Colonic mucosa (tissue), 4 donors: ENCODE measurements at regions not wholly inside any gene's neighbourhood (a gene's known extent, or its start where the extent isn't known, plus 50 kb on each side); places are given as distances from the start of the nearest gene placed in this dataset.

ENCODE experiments used
- DNase-seq: peaks from one replicate; pipeline ENCODE4 v3.0.0-alpha.2; 2020
- H3K27ac ChIP-seq: fragments of 200-600 bp; one replicate; pipeline ENCODE4 v1.8.0; 2021
- H3K27me3 ChIP-seq: fragments of 200-600 bp; one replicate; pipeline ENCODE4 v1.8.0; 2021
- H3K36me3 ChIP-seq: fragments of 200-600 bp; one replicate; pipeline ENCODE4 v1.8.0; 2021
- H3K4me1 ChIP-seq: fragments of 200-600 bp; one replicate; pipeline ENCODE4 v1.8.0; 2021; ENCODE audit warnings: mild to moderate bottlenecking
- H3K4me3 ChIP-seq: fragments of 200-600 bp; one replicate; pipeline ENCODE4 v1.8.0; 2021
- H3K9ac ChIP-seq, 2 donors: one replicate each; pipeline ENCODE4 v1.7.0; 2013; ENCODE audit warnings: control low read depth in 2 of 2, low read depth in 2 of 2, low read length in 2 of 2
- H3K9me3 ChIP-seq: fragments of 200-600 bp; one replicate; pipeline ENCODE4 v1.8.0; 2021
- intact Hi-C: fragments of 100-400 bp; cut with DNase I; formaldehyde crosslinking; loops from one replicate; pipeline ENCODE4 v1.14.1; 2022
- TF ChIP-seq, protein P1 (sequence below): fragments of 200-600 bp; IDR thresholded peaks from one replicate; pipeline ENCODE4 v1.8.0; 2022; ENCODE audit warnings: antibody characterized with exemption, mild to moderate bottlenecking
- donor health status: healthy.
- donor health status: DM: no; HTN: no; CAD: no.
- donor health status: DM: no; HTN: no; CAD: no.

DNA sequence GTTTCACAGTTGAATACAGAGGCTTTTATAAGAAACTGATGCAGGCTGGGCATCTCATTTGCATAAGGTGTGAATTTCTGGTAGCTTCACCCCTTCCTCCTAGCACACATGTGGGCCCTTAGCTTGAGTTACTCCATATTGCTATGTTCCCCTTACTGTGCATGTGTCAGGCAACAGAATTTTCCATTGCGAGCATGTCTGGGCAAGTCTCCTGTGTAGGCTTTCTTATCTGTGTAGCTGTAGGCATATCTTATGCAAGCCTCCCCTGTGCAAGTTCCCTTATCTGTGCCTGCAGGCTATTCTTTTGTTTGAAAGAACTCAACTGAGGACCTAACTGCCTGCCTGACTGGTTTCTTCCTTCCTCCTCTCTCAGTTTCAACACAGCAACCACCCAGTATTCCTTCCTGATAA lies 597.4 kb upstream of the CDH5 start:
- intact Hi-C loops: no loop called here
- Histone ChIP-seq H3K36me3 (no peaks in the 10 kb centered on the region), H3K4me1 (no peaks in the 10 kb centered on the region), H3K27me3 (no peaks in the 10 kb centered on the region), H3K9me3 (no peaks in the 10 kb centered on the region), H3K4me3 (no peak overlapping the region), H3K27ac (no peak overlapping the region), H3K9ac (no peak overlapping the region)
- TF ChIP-seq, protein P1, sequence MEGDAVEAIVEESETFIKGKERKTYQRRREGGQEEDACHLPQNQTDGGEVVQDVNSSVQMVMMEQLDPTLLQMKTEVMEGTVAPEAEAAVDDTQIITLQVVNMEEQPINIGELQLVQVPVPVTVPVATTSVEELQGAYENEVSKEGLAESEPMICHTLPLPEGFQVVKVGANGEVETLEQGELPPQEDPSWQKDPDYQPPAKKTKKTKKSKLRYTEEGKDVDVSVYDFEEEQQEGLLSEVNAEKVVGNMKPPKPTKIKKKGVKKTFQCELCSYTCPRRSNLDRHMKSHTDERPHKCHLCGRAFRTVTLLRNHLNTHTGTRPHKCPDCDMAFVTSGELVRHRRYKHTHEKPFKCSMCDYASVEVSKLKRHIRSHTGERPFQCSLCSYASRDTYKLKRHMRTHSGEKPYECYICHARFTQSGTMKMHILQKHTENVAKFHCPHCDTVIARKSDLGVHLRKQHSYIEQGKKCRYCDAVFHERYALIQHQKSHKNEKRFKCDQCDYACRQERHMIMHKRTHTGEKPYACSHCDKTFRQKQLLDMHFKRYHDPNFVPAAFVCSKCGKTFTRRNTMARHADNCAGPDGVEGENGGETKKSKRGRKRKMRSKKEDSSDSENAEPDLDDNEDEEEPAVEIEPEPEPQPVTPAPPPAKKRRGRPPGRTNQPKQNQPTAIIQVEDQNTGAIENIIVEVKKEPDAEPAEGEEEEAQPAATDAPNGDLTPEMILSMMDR: no peak
- no peak for DNase-seq

DNA sequence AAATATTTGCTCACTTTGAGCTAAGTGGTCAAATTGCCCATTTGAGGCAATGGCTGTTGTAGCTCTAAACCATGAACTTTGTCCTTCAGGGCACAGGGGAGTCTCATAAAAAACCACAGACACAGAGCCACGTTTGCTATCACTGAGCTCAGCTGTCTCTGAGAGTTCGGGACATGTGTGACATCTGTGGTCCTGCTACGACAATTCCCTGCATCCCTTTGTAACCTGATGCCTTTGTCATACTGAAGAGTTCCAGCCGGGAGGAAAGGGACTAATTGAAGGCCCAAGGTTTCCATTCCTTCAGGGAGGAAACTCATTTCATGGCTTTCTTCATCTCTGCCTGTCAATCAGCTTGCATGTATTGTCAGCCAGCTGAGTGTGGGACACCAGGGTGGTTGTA lies 599.4 kb upstream of the CDH5 start:
- intact Hi-C loops: no loop called here
- no peaks in the 10 kb centered on the region for H3K27me3 ChIP-seq
- no peaks in the 10 kb centered on the region for H3K9me3 ChIP-seq
- no peak overlapping the region for H3K27ac ChIP-seq
- no peak for DNase-seq
- no peak overlapping the region for H3K4me3 ChIP-seq
- H3K36me3 ChIP-seq: no peaks in the 10 kb centered on the region
- TF ChIP-seq, protein P1: no peak
- H3K4me1 ChIP-seq: no peaks in the 10 kb centered on the region
- no peak overlapping the region for H3K9ac ChIP-seq

DNA sequence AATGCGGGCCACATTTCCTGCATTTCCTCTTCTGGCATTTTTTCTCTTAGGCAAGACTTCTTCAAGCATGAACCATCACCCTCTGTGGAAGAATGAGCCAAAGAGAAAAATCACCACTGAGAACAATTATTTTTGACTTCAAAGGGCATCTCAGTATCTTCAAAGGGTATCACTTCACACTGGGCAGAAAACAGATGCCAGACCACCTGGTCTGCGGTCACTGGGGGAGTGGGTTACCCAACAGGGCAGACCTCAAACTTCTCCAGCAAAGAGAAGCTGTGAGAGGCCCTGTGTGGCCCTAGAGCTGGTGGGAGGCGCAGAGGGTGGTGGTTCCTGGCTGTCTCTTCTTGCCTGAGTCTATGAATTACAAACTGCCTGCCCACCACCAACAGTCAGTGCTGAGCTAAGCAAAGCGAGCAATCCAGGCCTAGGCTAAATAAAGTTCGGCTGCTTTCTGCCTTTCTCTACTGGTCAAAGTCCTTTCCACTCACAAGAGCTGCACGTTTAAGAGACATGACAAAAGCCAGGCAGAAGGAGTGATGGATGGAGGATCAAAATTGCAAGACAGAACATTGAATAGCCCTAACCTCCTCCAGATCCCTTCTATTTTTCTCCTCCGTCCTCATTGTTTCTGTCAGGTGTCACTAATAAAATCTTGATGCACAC lies 602.7 kb upstream of the CDH5 start:
- H3K27me3 ChIP-seq: no peaks in the 10 kb centered on the region
- no peak for DNase-seq
- intact Hi-C loops: no loop called here

DNA sequence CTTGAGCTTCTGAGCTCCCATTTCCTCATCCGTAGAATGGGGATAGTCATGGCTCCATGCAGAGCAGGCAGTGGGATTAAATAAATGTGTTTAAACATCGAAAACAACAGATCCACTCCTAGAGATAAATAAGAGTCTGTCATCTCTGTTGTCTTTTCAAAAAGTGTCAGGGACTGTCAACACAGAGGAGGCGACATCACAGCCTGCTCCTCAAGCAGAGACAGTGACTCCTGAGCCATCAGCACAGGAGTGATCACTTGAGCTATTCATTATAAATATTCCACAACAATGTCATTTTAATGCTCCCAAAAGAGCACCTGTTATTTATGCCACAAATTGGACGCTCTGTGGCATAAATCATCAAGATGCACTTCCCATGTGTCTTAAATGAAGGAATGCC lies 605.6 kb upstream of the CDH5 start:
- Histone ChIP-seq H3K9ac (no peak overlapping the region), H3K4me3 (no peak overlapping the region), H3K27ac (no peak overlapping the region), H3K27me3 (no peaks in the 10 kb centered on the region), H3K9me3 (no peaks in the 10 kb centered on the region), H3K36me3 (no peaks in the 10 kb centered on the region), H3K4me1 (no peaks in the 10 kb centered on the region)
- TF ChIP-seq, protein P1: no peak
- no peak for DNase-seq
- intact Hi-C loops: no loop called here

More for the DNA sequence above, 602.7 kb upstream of the CDH5 start:
- Histone ChIP-seq H3K9ac (no peak overlapping the region), H3K9me3 (no peaks in the 10 kb centered on the region), H3K4me1 (no peaks in the 10 kb centered on the region), H3K27ac (no peak overlapping the region), H3K36me3 (no peaks in the 10 kb centered on the region), H3K4me3 (no peak overlapping the region)
- TF ChIP-seq, protein P1: no peak

DNA sequence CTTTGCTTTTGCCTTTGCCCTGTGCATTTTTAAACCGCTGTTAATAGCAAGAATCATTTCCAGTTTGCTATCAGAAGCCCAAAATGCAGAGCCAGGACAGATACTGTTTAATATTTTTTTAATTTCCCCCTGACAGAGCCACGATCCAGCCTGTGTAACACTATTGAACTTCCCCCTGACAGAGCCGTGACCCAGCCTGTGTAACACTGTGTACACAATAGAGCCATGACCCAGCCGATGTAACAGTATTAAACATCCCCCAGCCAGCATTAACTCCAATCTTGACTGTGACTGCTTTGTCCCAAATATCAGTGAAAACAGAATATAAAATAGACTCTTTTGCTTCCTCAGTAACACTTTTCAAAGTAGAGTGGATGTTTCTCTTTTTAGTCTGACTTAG lies 607.9 kb upstream of the CDH5 start:
- H3K36me3 ChIP-seq: no peaks in the 10 kb centered on the region
- intact Hi-C loops: no loop called here
- no peak for DNase-seq
- H3K9ac ChIP-seq: no peak overlapping the region
- H3K27ac ChIP-seq: no peak overlapping the region
- TF ChIP-seq, protein P1: no peak
- no peaks in the 10 kb centered on the region for H3K4me1 ChIP-seq
- H3K27me3 ChIP-seq: no peaks in the 10 kb centered on the region
- H3K4me3 ChIP-seq: no peak overlapping the region
- H3K9me3 ChIP-seq: no peaks in the 10 kb centered on the region
